OCI-LY1 (cell line): ENCODE measurements at regions not wholly inside any gene's neighbourhood (a gene's known extent, or its start where the extent isn't known, plus 50 kb on each side); places are given as distances from the start of the nearest gene placed in this dataset.

ENCODE experiments used
- H2AFZ ChIP-seq: fragments of 200-600 bp; sonication (generic), shearing (Covaris generic); 2 replicates; pipeline ENCODE4 v1.6.0; 2014; ENCODE audit warnings: antibody characterized with exemption, mild to moderate bottlenecking, low read length
- H3F3A ChIP-seq: fragments of 200-600 bp; sonication (generic), shearing (Covaris generic); 2 replicates; pipeline ENCODE4 v1.6.0; 2014; ENCODE audit warnings: mild to moderate bottlenecking, antibody characterized with exemption, low read length, moderate library complexity; ENCODE audit not compliant: insufficient read depth
- H3K27ac ChIP-seq: fragments of 200-600 bp; sonication (generic); 2 replicates; pipeline ENCODE4 v1.5.1; 2014; ENCODE audit warnings: low read length, mixed run types, mild to moderate bottlenecking, low read depth; ENCODE audit not compliant: poor library complexity, severe bottlenecking
- H3K27me3 ChIP-seq: fragments of 200-600 bp; sonication (generic); 2 replicates; pipeline ENCODE4 v1.6.0; 2014; ENCODE audit warnings: antibody characterized with exemption, mild to moderate bottlenecking, low read length, moderate library complexity; ENCODE audit not compliant: insufficient read depth
- H3K36me3 ChIP-seq: fragments of 200-600 bp; sonication (generic); 2 replicates; pipeline ENCODE4 v1.6.1; 2014; ENCODE audit warnings: mild to moderate bottlenecking, antibody characterized with exemption, low read length, moderate library complexity, mixed read lengths; ENCODE audit not compliant: insufficient read depth
- H3K4me1 ChIP-seq: fragments of 200-600 bp; sonication (generic); 2 replicates; pipeline ENCODE4 v1.5.1; 2014; ENCODE audit warnings: mild to moderate bottlenecking, low read length, moderate library complexity; ENCODE audit not compliant: insufficient read depth, severe bottlenecking
- H3K4me2 ChIP-seq: fragments of 200-600 bp; sonication (generic), shearing (Covaris generic); 2 replicates; pipeline ENCODE4 v1.6.1; 2014; ENCODE audit warnings: low read length
- H3K4me3 ChIP-seq: fragments of 200-600 bp; sonication (generic); 2 replicates; pipeline ENCODE4 v1.5.1; 2014; ENCODE audit warnings: low read length, low read depth, mild to moderate bottlenecking, mixed read lengths; ENCODE audit not compliant: poor library complexity, severe bottlenecking
- H3K79me2 ChIP-seq: fragments of 200-600 bp; shearing (Covaris generic); 2 replicates; pipeline ENCODE4 v1.6.1; 2016; ENCODE audit warnings: mixed run types, low read length, mixed read lengths; ENCODE audit not compliant: insufficient read depth
- H3K9ac ChIP-seq: fragments of 200-600 bp; sonication (generic), shearing (Covaris generic); 2 replicates; pipeline ENCODE4 v1.6.1; 2014; ENCODE audit warnings: mild to moderate bottlenecking, low read length, mixed read lengths
- H3K9me2 ChIP-seq: fragments of 200-600 bp; sonication (generic), shearing (Covaris generic); 2 replicates; pipeline ENCODE4 v1.6.1; 2014; ENCODE audit warnings: low read depth, mild to moderate bottlenecking, low read length, mixed read lengths
- H3K9me3 ChIP-seq: fragments of 200-600 bp; shearing (Covaris generic); 2 replicates; pipeline ENCODE4 v1.6.1; 2014; ENCODE audit warnings: low read length, mixed read lengths
- H4K20me1 ChIP-seq: fragments of 200-600 bp; sonication (generic), shearing (Covaris generic); 2 replicates; pipeline ENCODE4 v1.6.0; 2016; ENCODE audit warnings: mild to moderate bottlenecking, low read length; ENCODE audit not compliant: insufficient read depth
- EZH2 ChIP-seq: fragments of 200-600 bp; sonication (generic), shearing (Covaris generic); IDR thresholded peaks from 2 replicates; pipeline ENCODE4 v1.8.0; 2017; ENCODE audit warnings: borderline replicate concordance, mixed run types, mild to moderate bottlenecking, antibody characterized with exemption, low read length, moderate library complexity, mixed read lengths
- TF ChIP-seq, protein P1 (sequence below): fragments of 200-600 bp; sonication (generic), shearing (Covaris generic); IDR thresholded peaks from 2 replicates; pipeline ENCODE4 v1.5.1; 2017; ENCODE audit warnings: mild to moderate bottlenecking, antibody characterized with exemption, low read length, moderate library complexity, mixed read lengths

DNA sequence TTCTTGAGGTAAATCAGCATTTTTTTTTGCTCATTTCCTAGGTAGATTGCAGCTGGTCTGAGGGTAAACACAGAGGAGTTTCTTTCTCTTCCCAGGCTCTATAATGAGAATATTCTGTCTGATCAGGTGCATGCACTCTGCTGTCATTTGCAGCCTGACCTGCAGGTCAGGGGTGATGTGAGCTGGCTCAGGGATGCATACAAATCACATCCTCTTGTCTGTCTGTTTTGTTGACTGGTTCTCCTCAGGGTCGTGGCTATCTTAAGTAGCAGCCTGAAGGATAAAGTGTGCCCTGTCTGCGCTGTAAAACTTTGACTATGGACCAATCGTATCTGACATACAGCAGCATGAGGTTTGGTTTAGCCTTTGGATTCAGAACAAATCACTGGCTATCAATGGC is 183.4 kb upstream of the POU3F2 start:
- Histone ChIP-seq H4K20me1 (no peaks in the 10 kb centered on the region), H3K9me2 (no peaks in the 10 kb centered on the region), H3K4me2 (no peak overlapping the region), H3K9ac (no peak overlapping the region), H2AFZ (no peak overlapping the region), H3K27me3 (no peaks in the 10 kb centered on the region), H3K9me3 (no peaks in the 10 kb centered on the region), H3K79me2 (no peaks in the 10 kb centered on the region), H3K36me3 (no peaks in the 10 kb centered on the region), H3F3A (no peaks in the 10 kb centered on the region), H3K27ac (no peak overlapping the region), H3K4me1 (no peaks in the 10 kb centered on the region), H3K4me3 (no peak overlapping the region)
- TF ChIP-seq EZH2, result no peak
- TF ChIP-seq, protein P1, sequence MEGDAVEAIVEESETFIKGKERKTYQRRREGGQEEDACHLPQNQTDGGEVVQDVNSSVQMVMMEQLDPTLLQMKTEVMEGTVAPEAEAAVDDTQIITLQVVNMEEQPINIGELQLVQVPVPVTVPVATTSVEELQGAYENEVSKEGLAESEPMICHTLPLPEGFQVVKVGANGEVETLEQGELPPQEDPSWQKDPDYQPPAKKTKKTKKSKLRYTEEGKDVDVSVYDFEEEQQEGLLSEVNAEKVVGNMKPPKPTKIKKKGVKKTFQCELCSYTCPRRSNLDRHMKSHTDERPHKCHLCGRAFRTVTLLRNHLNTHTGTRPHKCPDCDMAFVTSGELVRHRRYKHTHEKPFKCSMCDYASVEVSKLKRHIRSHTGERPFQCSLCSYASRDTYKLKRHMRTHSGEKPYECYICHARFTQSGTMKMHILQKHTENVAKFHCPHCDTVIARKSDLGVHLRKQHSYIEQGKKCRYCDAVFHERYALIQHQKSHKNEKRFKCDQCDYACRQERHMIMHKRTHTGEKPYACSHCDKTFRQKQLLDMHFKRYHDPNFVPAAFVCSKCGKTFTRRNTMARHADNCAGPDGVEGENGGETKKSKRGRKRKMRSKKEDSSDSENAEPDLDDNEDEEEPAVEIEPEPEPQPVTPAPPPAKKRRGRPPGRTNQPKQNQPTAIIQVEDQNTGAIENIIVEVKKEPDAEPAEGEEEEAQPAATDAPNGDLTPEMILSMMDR, result no peak

DNA sequence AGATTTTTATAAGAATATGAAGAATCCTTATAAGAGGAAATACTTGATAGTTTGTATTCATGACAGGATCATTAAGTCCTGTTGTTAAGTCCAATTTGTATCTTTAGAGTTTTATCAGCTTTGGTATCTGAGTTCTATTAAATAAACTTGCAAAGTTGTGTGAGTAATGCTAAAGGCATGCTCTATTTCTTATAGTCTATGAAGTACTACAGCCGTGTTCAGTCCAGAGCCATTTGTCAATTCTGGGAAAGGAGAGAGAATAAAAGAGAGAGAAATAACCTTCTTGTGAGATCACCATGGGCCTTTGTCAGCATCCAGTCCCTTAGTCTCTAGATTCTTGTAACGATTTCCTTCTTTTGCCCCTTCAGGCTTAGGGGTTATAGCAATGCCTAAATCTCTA is 181.2 kb upstream of the POU3F2 start:
- no peak for TF ChIP-seq EZH2
- TF ChIP-seq, protein P1, result no peak
- Histone ChIP-seq H3K27ac (no peak overlapping the region), H3K4me3 (no peak overlapping the region), H4K20me1 (no peaks in the 10 kb centered on the region), H3F3A (no peaks in the 10 kb centered on the region), H2AFZ (no peak overlapping the region), H3K4me1 (no peaks in the 10 kb centered on the region), H3K9me3 (no peaks in the 10 kb centered on the region), H3K27me3 (no peaks in the 10 kb centered on the region), H3K4me2 (no peak overlapping the region), H3K9me2 (no peaks in the 10 kb centered on the region), H3K36me3 (no peaks in the 10 kb centered on the region), H3K9ac (no peak overlapping the region), H3K79me2 (no peaks in the 10 kb centered on the region)

DNA sequence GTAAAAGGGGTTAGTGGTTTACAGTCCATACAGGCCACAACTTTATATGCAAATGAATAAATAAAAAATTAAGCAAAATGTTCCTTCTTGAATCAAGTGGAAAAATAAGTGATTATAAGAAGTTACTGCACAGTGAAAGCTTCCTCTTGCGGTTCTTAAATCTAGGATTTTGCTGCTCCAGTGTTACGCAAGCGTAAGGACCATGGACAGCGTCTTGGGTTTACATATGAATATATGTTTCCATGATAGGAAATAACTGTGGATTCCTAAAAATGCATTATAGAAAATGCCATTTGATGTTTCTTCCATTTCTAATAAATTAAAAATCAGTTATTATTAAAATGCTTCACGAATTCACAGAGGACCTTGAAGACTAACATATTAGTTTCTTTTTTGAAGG is 176.6 kb upstream of the POU3F2 start:
- Histone ChIP-seq H3K9ac (no peak overlapping the region), H4K20me1 (no peaks in the 10 kb centered on the region), H3K9me2 (no peaks in the 10 kb centered on the region), H2AFZ (no peak overlapping the region), H3K9me3 (no peaks in the 10 kb centered on the region), H3K4me3 (no peak overlapping the region), H3K4me2 (no peak overlapping the region), H3K27me3 (no peaks in the 10 kb centered on the region), H3K27ac (no peak overlapping the region), H3K36me3 (no peaks in the 10 kb centered on the region), H3F3A (no peaks in the 10 kb centered on the region), H3K4me1 (no peaks in the 10 kb centered on the region), H3K79me2 (no peaks in the 10 kb centered on the region)
- TF ChIP-seq, protein P1, result no peak
- no peak for TF ChIP-seq EZH2
